ENCODE measurements at regions not wholly inside any gene's neighbourhood (a gene's known extent, or its start where the extent isn't known, plus 50 kb on each side); places are given as distances from the start of the nearest gene placed in this dataset.

DNA sequence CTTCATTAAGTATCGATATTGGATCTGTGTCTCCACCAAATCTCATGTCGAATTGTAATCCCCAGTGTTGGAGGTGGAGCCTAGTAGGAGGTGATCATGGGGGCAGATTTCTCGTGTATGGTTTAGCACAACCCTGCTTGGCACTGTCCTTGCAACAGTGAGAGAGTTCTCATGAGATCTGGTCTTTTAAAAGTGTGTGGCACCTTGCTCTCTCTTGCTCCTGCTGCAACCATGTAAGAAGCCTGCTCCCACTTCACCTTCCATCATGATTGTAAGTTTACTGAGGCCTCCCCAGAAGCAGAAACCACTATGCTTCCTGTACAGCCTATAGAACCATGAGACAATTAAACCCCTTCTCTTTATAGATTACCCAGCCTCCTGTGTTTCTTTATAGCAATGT lies 424.4 kb downstream of the NPHP4 start:
- intact Hi-C loops (cut with micrococcal nuclease) = no loop called here
- POLR2A ChIA-PET = no interaction called here
- no peak overlapping the region for H3K27ac Mint-ChIP-seq
- H3K27me3 Mint-ChIP-seq = peaks cover 2% of the 10 kb centered on the region
- CTCF ChIA-PET = no interaction called here
- H3K9me3 Mint-ChIP-seq = peaks cover 18% of the 10 kb centered on the region
- H3K4me1 Mint-ChIP-seq (ENCODE audit: low read depth) = no peaks in the 10 kb centered on the region
- H3K36me3 Mint-ChIP-seq = no peaks in the 10 kb centered on the region
- H3K4me3 Mint-ChIP-seq = no peak overlapping the region
- no peak for DNase-seq

GRCh38 chr1:5566924-5567323 lies 425.3 kb downstream of the NPHP4 start:
- intact Hi-C loops (cut with micrococcal nuclease) = no loop called here
- no peak overlapping the region for H3K4me3 Mint-ChIP-seq
- POLR2A ChIA-PET = no interaction called here

DNA sequence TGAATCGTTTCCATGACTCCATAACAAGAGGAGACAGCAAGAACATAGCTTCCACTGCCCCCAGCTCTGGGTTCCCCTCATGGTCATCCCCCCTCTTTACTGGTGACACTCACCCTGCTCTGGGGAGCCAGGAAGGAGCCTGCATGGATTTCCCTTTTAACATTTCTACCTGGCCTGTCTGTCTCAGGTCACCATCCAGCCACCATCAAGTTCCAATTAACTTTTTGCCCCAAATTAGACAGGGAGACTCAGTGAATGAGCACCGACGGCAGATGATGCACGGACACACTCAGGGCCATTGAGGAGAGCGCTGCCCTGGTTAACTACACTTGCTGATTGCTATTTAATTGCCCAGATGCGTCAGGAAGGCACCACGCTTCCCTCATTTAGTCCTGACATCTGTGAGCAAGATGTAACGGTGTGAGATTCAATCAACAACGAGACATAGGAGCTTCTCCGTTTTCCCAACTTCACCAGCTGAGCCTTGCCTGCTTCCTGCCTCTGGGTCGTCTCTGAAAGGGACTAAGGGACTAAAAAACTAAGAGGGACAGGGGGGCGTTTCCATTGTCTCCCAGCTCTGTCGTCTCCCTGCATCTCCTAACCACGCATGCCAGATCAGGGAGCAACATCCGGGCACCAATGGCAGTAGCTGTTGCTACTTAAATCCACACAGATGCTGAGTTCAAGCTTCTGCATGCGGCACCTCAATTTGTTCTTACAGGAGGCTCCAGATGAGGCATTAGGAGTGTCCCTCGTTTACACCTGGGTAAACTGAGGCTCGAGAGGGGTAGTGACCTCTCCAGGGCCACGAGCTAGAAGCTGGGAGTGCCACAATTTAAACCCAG lies 426.7 kb downstream of the NPHP4 start:
- ChIA-PET POLR2A (no interaction called here), CTCF (interaction anchor here (1.9 kb wide), 1 partner anchor 51 kb away, joined by 4 read pairs; no protein-coding TSS in a partner anchor)
- no peaks in the 10 kb centered on the region for H3K4me1 Mint-ChIP-seq (ENCODE audit: low read depth)
- peaks cover 2% of the 10 kb centered on the region for H3K27me3 Mint-ChIP-seq
- no peak for DNase-seq
- H3K27ac Mint-ChIP-seq = no peak overlapping the region
- intact Hi-C loops (cut with micrococcal nuclease) = no loop called here
- no peak overlapping the region for H3K4me3 Mint-ChIP-seq
- no peaks in the 10 kb centered on the region for H3K36me3 Mint-ChIP-seq
- H3K9me3 Mint-ChIP-seq = peaks cover 14% of the 10 kb centered on the region

More at GRCh38 chr1:5566924-5567323, 425.3 kb downstream of the NPHP4 start:
- Mint-ChIP-seq H3K27ac (no peak overlapping the region), H3K27me3 (peaks cover 2% of the 10 kb centered on the region), H3K9me3 (peaks cover 18% of the 10 kb centered on the region), H3K36me3 (no peaks in the 10 kb centered on the region), H3K4me1 (ENCODE audit: low read depth) (no peaks in the 10 kb centered on the region)
- DNase-seq = no peak
- CTCF ChIA-PET = no interaction called here

DNA sequence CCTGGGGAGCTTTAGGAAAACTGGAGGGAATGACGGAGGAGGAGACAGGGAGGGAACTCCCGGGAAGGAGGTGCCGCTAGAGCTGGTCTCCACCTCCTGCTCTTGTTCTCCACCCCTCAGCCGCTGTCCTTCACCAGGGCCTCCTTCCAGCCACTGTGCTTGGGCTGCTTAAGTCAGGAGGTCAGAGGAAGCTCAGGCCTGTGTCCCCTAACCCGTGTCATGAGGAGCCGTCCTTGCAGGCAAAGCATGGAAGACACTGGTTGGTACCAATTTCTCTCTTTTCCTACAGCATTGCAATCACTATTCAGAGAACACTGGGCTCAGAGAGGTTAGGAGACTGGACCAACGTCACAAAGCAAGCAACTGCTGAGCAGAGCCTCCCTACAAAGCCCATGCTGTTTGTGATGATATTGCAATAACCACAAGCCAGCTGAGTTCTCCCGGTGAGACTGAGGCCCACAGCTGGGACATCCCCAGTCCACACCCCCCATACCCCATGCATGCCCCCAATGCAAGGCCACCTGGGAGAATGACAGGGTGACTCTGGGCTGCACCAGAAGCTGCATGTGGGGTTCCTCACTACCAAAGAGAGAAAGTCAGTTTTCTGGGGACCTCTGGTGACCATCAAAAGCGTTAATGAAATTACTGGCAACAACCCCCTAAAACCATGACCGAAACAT lies 427.5 kb downstream of the NPHP4 start:
- H3K4me1 Mint-ChIP-seq (ENCODE audit: low read depth) = no peaks in the 10 kb centered on the region
- peaks cover 2% of the 10 kb centered on the region for H3K27me3 Mint-ChIP-seq
- no peak for DNase-seq
- H3K4me3 Mint-ChIP-seq = no peak overlapping the region
- no peaks in the 10 kb centered on the region for H3K36me3 Mint-ChIP-seq
- CTCF ChIA-PET = interaction anchor here (1.9 kb wide), 1 partner anchor 50 kb away, joined by 4 read pairs; no protein-coding TSS in a partner anchor
- peaks cover 11% of the 10 kb centered on the region for H3K9me3 Mint-ChIP-seq
- intact Hi-C loops (cut with micrococcal nuclease) = no loop called here
- POLR2A ChIA-PET = no interaction called here
- H3K27ac Mint-ChIP-seq = no peak overlapping the region

- no peak overlapping the region for H3K27ac Mint-ChIP-seq
- DNase-seq = no peak
- H3K4me3 Mint-ChIP-seq = no peak overlapping the region
- ChIA-PET CTCF (interaction anchor here (1.9 kb wide), 1 partner anchor 49 kb away, joined by 4 read pairs; no protein-coding TSS in a partner anchor), POLR2A (no interaction called here)
- no peaks in the 10 kb centered on the region for H3K4me1 Mint-ChIP-seq (ENCODE audit: low read depth)
- intact Hi-C loops (cut with micrococcal nuclease) = no loop called here
- peaks cover 7% of the 10 kb centered on the region for H3K9me3 Mint-ChIP-seq
- no peaks in the 10 kb centered on the region for H3K36me3 Mint-ChIP-seq
- H3K27me3 Mint-ChIP-seq = peaks cover 2% of the 10 kb centered on the region
These were observed 428.2 kb downstream of the NPHP4 start for GRCh38 chr1:5563861-5564577.

GRCh38 chr1:5562769-5563168 lies 429.5 kb downstream of the NPHP4 start:
- peaks cover 13% of the 10 kb centered on the region for H3K9me3 Mint-ChIP-seq
- ChIA-PET CTCF (no interaction called here), POLR2A (no interaction called here)
- no peaks in the 10 kb centered on the region for H3K36me3 Mint-ChIP-seq
- DNase-seq = no peak
- peaks cover 2% of the 10 kb centered on the region for H3K27me3 Mint-ChIP-seq
- intact Hi-C loops (cut with micrococcal nuclease) = no loop called here
- H3K27ac Mint-ChIP-seq = no peak overlapping the region
- no peaks in the 10 kb centered on the region for H3K4me1 Mint-ChIP-seq (ENCODE audit: low read depth)
- no peak overlapping the region for H3K4me3 Mint-ChIP-seq

DNA sequence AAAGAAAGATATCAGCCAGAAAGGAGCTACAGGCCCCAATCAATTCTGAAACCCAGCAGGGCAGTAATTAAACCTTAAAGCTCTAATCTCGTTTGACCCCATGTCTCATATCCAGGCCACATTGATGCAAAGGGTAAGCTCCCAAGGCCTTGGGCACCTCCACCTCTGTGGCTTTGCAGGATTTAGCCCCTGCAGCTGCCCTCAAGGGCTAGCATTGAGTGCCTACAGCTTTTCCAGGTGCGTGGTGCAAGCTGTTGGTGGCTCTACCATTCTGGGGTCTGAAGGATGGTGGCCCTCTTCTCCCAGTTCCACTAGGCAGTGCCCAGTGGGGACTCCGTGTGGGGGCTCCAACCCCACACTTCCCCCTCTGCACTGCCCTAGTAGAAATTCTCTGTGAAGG lies 429.9 kb downstream of the NPHP4 start:
- intact Hi-C loops (cut with micrococcal nuclease) = no loop called here
- Mint-ChIP-seq H3K4me1 (ENCODE audit: low read depth) (no peaks in the 10 kb centered on the region), H3K36me3 (no peaks in the 10 kb centered on the region), H3K4me3 (no peak overlapping the region), H3K9me3 (peaks cover 13% of the 10 kb centered on the region), H3K27me3 (peaks cover 2% of the 10 kb centered on the region), H3K27ac (no peak overlapping the region)
- ChIA-PET CTCF (no interaction called here), POLR2A (no interaction called here)
- DNase-seq = no peak

- Mint-ChIP-seq H3K27me3 (peaks cover 2% of the 10 kb centered on the region), H3K27ac (no peak overlapping the region), H3K4me1 (ENCODE audit: low read depth) (no peaks in the 10 kb centered on the region), H3K4me3 (no peak overlapping the region), H3K9me3 (peaks cover 13% of the 10 kb centered on the region), H3K36me3 (no peaks in the 10 kb centered on the region)
- POLR2A ChIA-PET = no interaction called here
- intact Hi-C loops (cut with micrococcal nuclease) = no loop called here
- CTCF ChIA-PET = no interaction called here
- no peak for DNase-seq
These were observed 433.1 kb downstream of the NPHP4 start for GRCh38 chr1:5559078-5559477.

GRCh38 chr1:5555853-5556252 lies 436.4 kb downstream of the NPHP4 start:
- peaks cover 2% of the 10 kb centered on the region for H3K27me3 Mint-ChIP-seq
- peaks cover 15% of the 10 kb centered on the region for H3K9me3 Mint-ChIP-seq
- H3K27ac Mint-ChIP-seq = no peak overlapping the region
- intact Hi-C loops (cut with micrococcal nuclease) = no loop called here
- POLR2A ChIA-PET = no interaction called here
- no peak for DNase-seq
- CTCF ChIA-PET = interaction anchor here (1.0 kb wide), 1 partner anchor 46 kb away, joined by 3 read pairs; no protein-coding TSS in a partner anchor
- peaks cover 3% of the 10 kb centered on the region for H3K4me1 Mint-ChIP-seq (ENCODE audit: low read depth)
- H3K36me3 Mint-ChIP-seq = no peaks in the 10 kb centered on the region
- H3K4me3 Mint-ChIP-seq = no peak overlapping the region

DNA sequence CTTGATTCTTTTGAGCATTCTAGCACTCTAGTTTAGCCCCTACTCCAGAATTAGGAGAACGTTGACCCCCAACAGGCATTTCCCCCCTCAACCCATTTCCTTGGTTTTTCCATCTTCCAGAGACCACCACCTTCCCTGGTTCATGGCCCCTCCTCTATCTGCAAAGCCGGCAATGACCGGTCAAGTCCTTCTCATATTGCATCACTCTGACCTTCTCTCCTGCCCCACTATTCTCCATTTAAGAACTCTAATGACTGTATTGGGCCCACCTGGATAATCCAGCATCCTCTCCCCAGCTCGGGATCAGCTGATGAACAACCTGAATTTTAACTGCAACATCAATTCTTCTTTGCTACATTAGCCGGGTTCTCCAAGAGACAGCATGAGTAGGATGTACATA lies 437.4 kb downstream of the NPHP4 start:
- peaks cover 3% of the 10 kb centered on the region for H3K4me1 Mint-ChIP-seq (ENCODE audit: low read depth)
- ChIA-PET CTCF (no interaction called here), POLR2A (no interaction called here)
- peaks cover 4% of the 10 kb centered on the region for H3K27me3 Mint-ChIP-seq
- H3K36me3 Mint-ChIP-seq = no peaks in the 10 kb centered on the region
- DNase-seq = no peak
- intact Hi-C loops (cut with micrococcal nuclease) = no loop called here
- peaks cover 15% of the 10 kb centered on the region for H3K9me3 Mint-ChIP-seq
- no peak overlapping the region for H3K4me3 Mint-ChIP-seq
- H3K27ac Mint-ChIP-seq = no peak overlapping the region

GRCh38 chr1:5554111-5554510 lies 438.1 kb downstream of the NPHP4 start:
- DNase-seq = no peak
- H3K4me3 Mint-ChIP-seq = no peak overlapping the region
- intact Hi-C loops (cut with micrococcal nuclease) = no loop called here
- peaks cover 3% of the 10 kb centered on the region for H3K4me1 Mint-ChIP-seq (ENCODE audit: low read depth)
- peaks cover 4% of the 10 kb centered on the region for H3K27me3 Mint-ChIP-seq
- ChIA-PET CTCF (no interaction called here), POLR2A (no interaction called here)
- no peaks in the 10 kb centered on the region for H3K36me3 Mint-ChIP-seq
- H3K9me3 Mint-ChIP-seq = peaks cover 15% of the 10 kb centered on the region
- no peak overlapping the region for H3K27ac Mint-ChIP-seq

GRCh38 chr1:5552787-5553484 lies 439.3 kb downstream of the NPHP4 start:
- CTCF ChIA-PET = no interaction called here
- H3K27ac Mint-ChIP-seq = no peak overlapping the region
- H3K4me3 Mint-ChIP-seq = no peak overlapping the region
- peaks cover 3% of the 10 kb centered on the region for H3K4me1 Mint-ChIP-seq (ENCODE audit: low read depth)
- peaks cover 3% of the 10 kb centered on the region for H3K9me3 Mint-ChIP-seq
- H3K27me3 Mint-ChIP-seq = peaks cover 11% of the 10 kb centered on the region
- intact Hi-C loops (cut with micrococcal nuclease) = no loop called here
- no peak for DNase-seq
- POLR2A ChIA-PET = no interaction called here
- no peaks in the 10 kb centered on the region for H3K36me3 Mint-ChIP-seq
